Upper lobe of right lung (tissue), 1 donor: ENCODE measurements at regions not wholly inside any gene's neighbourhood (a gene's known extent, or its start where the extent isn't known, plus 50 kb on each side); places are given as distances from the start of the nearest gene placed in this dataset.
A peak's percentile ranks its signal among the peaks of the same experiment; 100 is the strongest.

Experiments
- ATAC-seq: fragments of 200-7000 bp; cut with Tn5 transposase; one replicate; pipeline ENCODE4 v1.9.1; 2020; ENCODE audit warnings: mild to moderate bottlenecking, moderate library complexity
- DNase-seq: peaks from one replicate; pipeline ENCODE4 v3.0.0-alpha.2; 2020
- H3K27ac ChIP-seq: fragments of 200-600 bp; one replicate; pipeline ENCODE4 v1.8.0; 2022
- H3K27me3 ChIP-seq: fragments of 200-600 bp; one replicate; pipeline ENCODE4 v1.8.0; 2022; ENCODE audit warnings: mild to moderate bottlenecking
- H3K36me3 ChIP-seq: fragments of 200-600 bp; one replicate; pipeline ENCODE4 v1.8.0; 2022
- H3K4me1 ChIP-seq: fragments of 200-600 bp; one replicate; pipeline ENCODE4 v1.8.0; 2022
- H3K4me3 ChIP-seq: fragments of 200-600 bp; one replicate; pipeline ENCODE4 v1.8.0; 2022; ENCODE audit warnings: mild to moderate bottlenecking
- H3K9me3 ChIP-seq: fragments of 200-600 bp; one replicate; pipeline ENCODE4 v1.8.0; 2022
- CTCF ChIP-seq: fragments of 200-600 bp; IDR thresholded peaks from one replicate; pipeline ENCODE4 v1.8.0; 2022; ENCODE audit warnings: antibody characterized with exemption
- intact Hi-C: fragments of 100-400 bp; cut with DNase I; formaldehyde crosslinking; loops from one replicate; pipeline ENCODE4 v1.11.0; 2022
- donor health status: DM: no; HTN: yes; CAD: no; lungs with severe emphysema.

- Histone ChIP-seq H3K27me3 (no peaks in the 10 kb centered on the region), H3K4me1 (peaks cover 38% of the 10 kb centered on the region), H3K36me3 (no peaks in the 10 kb centered on the region), H3K27ac (no peak overlapping the region), H3K4me3 (no peak overlapping the region), H3K9me3 (no peaks in the 10 kb centered on the region)
- intact Hi-C loops: no loop called here
- DNase-seq (peak; percentile 23), ATAC-seq (no peak)
- no peak for TF ChIP-seq CTCF
These were observed 134.8 kb upstream of the ZMIZ1 start for GRCh38 chr10:78933828-78934531.

GRCh38 chr10:78934532-78934898 lies 134.3 kb upstream of the ZMIZ1 start:
- Histone ChIP-seq H3K4me3 (no peak overlapping the region), H3K27me3 (no peaks in the 10 kb centered on the region), H3K27ac (no peak overlapping the region), H3K4me1 (peaks cover 38% of the 10 kb centered on the region), H3K36me3 (no peaks in the 10 kb centered on the region), H3K9me3 (no peaks in the 10 kb centered on the region)
- peak; percentile 37 for ATAC-seq
- intact Hi-C loops: no loop called here
- peak; percentile 40 for DNase-seq
- no peak for TF ChIP-seq CTCF

- no peak for TF ChIP-seq CTCF
- Histone ChIP-seq H3K4me3 (no peak overlapping the region), H3K9me3 (no peaks in the 10 kb centered on the region), H3K27ac (no peak overlapping the region), H3K27me3 (no peaks in the 10 kb centered on the region), H3K36me3 (no peaks in the 10 kb centered on the region), H3K4me1 (peaks cover 38% of the 10 kb centered on the region)
- ATAC-seq (no peak), DNase-seq (no peak)
- intact Hi-C loops: no loop called here
These were observed 133.7 kb upstream of the ZMIZ1 start for GRCh38 chr10:78934994-78935602.

GRCh38 chr10:78935697-78936407 lies 132.9 kb upstream of the ZMIZ1 start:
- H3K9me3 ChIP-seq: no peaks in the 10 kb centered on the region
- DNase-seq (peak; percentile 52), ATAC-seq (no peak)
- H3K36me3 ChIP-seq: no peaks in the 10 kb centered on the region
- H3K27me3 ChIP-seq: no peaks in the 10 kb centered on the region
- no peak overlapping the region for H3K27ac ChIP-seq
- intact Hi-C loops: no loop called here
- peaks cover 38% of the 10 kb centered on the region for H3K4me1 ChIP-seq
- no peak for TF ChIP-seq CTCF
- no peak overlapping the region for H3K4me3 ChIP-seq

GRCh38 chr10:78936412-78937342 lies 132.1 kb upstream of the ZMIZ1 start:
- H3K4me3 ChIP-seq: no peak overlapping the region
- H3K4me1 ChIP-seq: peaks cover 38% of the 10 kb centered on the region
- DNase-seq (peak; percentile 60), ATAC-seq (no peak)
- no peaks in the 10 kb centered on the region for H3K27me3 ChIP-seq
- intact Hi-C loops: no loop called here
- no peaks in the 10 kb centered on the region for H3K36me3 ChIP-seq
- H3K27ac ChIP-seq: peak overlapping the region; percentile 65
- TF ChIP-seq CTCF: no peak
- no peaks in the 10 kb centered on the region for H3K9me3 ChIP-seq
